GM19372 (cell line): ENCODE measurements at regions not wholly inside any gene's neighbourhood (a gene's known extent, or its start where the extent isn't known, plus 50 kb on each side); places are given as distances from the start of the nearest gene placed in this dataset.

Experiments
- ATAC-seq: cut with Tn5 transposase; IDR thresholded peaks from one replicate; pipeline ENCODE4 v1.9.1; 2021; ENCODE audit warnings: mild to moderate bottlenecking, low read depth, moderate library complexity; ENCODE audit not compliant: unreplicated experiment

DNA sequence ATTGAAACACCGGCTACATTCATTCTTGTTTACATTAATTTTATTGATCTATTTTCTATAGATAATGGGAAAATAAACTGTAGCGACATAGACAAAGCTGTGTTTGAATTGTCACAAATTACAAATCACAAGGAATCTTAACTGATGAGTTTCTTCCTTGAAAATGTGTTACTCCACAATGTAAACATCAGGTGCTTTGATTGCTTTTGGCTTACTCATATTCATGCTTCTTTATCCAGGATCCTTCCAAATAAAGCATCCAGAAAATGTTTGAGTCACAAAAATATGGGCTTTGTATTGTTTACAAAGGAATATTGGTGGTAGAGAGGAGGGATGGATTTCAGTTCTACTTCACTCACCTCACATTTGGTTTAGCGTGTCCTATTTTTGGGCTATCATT lies 64.0 kb downstream of the BMP2 start:
- no peak for ATAC-seq

DNA sequence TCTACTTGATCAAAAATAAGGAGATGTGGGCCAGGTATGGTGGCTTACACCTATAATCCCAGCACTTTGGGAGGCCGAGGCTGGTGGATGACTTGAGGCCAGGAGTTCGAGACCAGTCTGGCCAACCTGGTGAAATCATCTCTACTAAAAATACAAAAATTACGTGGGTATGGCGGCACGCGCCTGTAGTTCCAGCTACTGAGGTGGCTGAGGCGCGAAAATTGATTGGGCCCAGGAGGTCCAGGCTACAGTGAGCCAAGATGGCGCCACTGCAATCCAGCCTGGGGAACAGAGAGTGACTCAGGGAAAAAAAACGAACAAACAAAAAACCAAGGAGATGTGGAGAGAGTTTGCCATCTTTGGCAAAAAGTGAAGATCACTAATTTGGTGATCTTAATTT lies 65.3 kb downstream of the BMP2 start:
- no peak for ATAC-seq

DNA sequence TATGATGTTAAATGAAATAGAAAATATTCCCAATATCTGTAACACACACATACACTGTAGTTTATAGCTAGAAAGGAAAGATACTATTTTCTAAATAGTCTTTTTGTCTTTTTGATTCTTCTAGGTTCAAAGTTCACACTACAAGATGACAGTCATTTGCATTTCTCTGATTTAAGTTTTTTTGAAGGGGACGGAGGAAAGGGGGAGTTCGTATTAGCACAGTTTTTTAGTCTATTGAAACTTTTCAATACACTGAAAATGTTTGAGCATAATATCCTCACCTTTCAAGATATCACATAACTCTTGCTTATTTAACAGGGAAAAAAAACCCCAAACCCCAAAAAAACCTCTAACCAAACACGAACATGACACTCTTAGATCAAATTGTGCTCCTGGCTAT lies 68.1 kb downstream of the BMP2 start:
- ATAC-seq: no peak

DNA sequence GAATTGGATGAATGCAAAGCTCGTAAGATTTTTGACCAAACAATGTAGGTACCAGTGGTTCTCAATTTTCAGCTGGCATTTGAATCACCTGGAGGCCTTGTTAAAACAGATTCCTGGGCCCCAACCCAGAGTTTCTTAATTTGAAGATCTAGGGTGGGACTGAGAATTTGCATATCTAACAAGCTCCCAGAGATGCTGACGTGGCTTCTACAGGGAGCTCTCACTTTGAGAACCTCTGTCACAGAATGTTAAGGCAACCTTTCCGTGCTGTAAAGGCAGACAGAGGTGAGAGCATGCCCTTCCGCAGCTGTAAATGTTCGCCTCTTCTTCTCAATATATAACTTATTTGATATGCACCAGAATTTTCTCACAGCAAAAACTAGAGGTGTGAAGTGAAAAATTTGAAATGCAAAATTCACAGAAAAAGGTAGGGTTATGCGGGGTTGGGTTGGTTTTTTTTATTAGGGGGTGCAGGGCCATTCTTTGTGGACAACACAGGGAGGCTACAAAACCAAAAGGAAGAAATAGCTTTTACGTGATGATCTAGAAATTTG lies 69.4 kb downstream of the BMP2 start:
- ATAC-seq: no peak

DNA sequence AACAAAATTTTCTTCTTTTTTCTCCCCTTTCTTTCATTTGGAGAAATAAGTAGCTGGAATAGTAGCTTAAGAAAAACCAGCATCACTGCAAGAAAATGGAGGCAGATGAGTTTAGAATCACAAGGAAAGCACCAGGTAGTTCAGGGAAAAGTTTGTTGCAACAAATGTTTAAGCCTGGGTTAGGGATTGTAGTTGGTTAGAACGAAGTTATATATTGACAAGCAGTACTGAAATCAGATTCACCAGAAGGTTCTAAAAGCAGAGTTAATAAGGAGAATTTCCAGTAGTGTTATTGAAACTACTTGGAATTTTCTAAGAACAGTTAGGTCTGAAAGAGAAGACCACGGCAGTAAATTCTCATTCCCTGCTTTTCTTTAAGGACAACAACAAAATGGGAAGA lies 70.2 kb downstream of the BMP2 start:
- ATAC-seq: no peak

DNA sequence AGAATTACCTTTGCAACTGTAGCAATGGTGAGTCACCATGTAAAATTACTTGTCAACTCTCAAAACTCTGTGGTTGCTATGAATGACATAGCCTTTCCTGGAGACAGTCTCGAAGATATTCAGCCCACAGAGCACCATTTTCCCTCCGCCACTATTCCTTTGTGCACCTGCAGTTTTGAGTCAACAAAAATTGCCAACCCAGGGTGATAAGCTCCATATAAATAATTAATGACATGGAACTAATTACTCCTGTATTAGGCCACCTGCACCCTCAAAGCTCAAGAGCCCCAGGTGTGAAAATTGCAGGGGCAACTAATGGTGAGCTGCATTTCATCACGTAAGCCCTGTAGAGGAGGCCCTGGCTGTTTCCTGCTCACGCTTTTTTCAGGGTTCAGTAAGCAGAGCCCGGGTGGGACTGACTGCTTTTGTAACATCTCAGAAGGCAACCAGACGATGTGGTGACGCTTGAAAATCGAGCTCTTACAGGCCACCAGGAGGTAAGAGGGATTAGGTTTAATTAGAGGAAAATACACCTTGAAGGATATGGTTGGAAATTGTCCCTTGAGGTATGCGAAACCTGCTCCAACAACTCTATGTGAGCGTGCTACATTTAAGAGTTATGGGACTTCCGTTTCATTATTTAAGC lies 70.8 kb downstream of the BMP2 start:
- ATAC-seq: no peak

DNA sequence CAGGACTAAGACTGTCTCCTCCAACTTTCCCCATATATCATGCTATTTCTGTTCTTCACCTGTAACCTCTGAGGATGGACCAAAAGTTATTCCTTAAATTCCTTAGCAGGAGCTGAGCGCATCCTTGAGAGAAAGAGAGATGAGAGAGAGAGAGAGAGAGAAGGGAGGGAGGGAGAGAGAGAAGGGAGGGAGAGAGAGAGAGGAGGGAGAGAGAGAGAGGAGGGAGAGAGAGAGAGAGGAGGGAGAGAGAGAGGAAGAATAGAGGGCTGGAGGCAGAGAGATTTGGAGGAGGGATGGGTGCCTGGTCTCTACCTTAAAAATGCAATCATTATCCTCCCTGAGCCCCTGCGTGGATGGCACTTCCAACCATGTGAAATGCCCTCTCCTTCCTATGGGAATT lies 73.6 kb downstream of the BMP2 start:
- ATAC-seq: no peak

DNA sequence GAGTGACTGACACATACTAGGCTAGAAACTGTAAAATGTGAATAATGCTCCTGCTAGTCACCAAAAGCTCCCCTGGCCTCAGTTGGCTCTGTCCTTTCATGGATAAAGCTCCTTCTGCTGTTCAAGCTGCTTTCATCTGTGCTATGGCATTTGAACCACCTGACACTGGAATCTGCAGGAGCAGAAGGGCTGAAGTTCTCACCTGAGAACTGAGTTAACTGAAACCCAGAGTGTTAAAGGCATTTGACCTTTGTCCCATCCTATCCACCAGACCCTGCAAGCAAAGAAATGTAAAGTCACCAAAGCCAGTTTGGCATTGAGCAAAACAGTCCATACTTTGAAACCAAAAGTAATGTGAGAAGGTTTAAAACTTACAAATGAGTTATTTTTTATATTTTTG lies 77.7 kb downstream of the BMP2 start:
- no peak for ATAC-seq

DNA sequence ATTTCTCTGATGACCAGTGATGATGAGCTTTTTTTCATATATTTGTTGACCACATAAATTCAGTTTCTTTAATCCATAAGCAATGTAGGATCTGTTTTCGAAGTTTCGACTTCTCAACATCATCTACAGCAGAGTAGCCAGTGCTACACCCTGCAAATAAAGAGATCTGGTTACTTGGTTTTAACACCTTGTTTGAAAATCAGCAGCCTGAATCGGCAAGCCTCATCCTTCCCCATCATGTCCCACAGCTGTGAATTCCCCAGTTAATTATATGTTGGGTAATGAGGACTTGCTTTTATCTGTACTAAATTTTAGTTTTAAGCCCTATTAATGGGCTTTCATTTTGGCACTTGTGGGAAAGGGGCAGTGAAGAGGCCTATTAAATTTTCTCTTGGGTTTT lies 80.6 kb downstream of the BMP2 start:
- ATAC-seq: no peak

DNA sequence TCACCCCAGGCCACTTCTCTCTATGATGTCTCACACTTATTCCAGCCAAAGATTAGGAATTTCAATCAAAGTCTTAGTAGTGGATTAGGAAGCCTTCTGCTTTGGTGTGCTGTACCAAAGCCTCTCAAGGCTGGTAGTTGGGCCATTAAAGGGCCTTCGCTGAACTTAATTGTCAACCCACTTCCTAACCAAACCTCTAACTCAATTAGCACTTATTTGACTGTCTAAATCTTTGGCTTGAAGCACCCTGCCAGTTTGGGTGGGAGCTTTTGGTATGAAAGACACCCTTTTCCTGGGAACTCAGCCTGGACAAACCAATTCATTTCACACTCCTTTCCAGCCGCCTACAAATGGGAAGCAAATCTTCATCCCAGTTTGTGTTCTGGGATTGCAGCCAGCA lies 81.5 kb downstream of the BMP2 start:
- no peak for ATAC-seq

DNA sequence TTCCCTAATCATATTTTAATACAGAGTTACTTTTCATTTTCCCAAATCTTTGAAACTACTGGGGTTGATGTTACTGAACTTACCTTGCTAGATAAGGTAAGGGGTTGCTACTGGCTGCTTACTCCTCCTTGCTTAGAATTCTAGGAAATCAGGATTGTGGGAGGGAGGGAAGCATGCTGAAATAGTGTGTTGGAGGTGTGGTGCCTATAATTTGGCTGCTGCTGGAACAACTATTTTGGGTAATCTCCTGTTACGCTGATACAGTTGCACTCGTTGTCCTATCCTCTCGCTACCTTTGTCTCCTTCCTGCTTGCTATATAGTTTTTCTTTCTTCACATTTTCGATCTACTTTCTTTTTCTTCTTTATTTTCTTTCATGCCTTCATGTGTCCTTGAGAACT lies 83.7 kb downstream of the BMP2 start:
- ATAC-seq: no peak

DNA sequence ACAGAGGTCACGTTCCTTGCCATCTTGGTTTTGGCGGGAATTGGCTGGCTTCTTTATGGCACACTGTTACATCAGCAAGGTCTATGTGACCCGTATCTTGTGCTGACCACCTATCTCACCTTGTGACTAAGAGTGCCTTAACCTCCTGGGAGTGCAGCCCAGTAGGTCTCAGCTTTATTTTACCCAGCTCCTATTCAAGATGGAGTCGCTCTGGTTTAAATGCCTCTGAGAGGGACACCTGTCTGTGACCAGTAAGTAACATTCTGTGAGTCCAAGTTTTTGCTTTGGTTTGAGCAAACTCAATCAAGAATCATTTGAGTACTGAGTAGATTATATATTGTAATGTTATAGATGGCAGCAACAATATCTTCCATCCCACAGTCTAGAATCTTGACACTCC lies 85.0 kb downstream of the BMP2 start:
- no peak for ATAC-seq

DNA sequence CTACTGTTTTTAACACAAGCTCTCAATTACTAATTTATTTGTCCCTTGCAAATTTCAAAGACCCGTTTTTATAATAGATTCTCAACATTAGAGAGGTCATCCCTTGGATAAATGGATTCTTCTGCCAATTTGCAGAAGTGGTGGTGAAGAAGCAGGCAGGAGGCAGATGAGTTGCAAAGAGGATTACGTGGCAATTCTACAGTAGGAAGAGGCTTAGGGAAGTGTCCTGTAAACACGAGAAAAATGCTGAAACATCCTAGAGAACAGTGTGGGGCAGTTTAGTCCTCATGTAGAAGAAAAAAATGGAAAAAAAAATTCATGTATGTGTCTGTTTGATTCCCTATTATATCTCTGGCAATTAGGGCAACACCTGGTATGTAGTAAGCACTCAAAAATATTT lies 87.6 kb downstream of the BMP2 start:
- no peak for ATAC-seq

DNA sequence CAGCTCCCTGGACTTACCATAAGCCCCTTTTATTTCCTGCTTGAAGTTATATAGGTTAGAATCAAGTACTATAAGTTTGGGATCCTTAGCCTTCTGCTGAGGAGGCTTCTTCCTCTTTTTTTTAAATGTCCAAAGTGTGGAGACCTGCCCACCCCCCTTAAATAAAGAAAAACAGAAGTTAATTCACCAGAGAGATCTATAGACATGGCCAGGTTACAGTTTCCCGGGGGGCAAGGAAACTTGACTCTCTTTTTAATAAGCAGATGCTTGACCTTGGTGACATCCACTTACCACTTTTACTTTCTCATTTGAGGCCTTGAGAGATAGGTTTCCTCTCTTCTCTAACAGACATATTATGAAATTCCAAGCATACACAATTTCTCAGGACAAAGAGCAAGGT lies 88.3 kb downstream of the BMP2 start:
- ATAC-seq: no peak

DNA sequence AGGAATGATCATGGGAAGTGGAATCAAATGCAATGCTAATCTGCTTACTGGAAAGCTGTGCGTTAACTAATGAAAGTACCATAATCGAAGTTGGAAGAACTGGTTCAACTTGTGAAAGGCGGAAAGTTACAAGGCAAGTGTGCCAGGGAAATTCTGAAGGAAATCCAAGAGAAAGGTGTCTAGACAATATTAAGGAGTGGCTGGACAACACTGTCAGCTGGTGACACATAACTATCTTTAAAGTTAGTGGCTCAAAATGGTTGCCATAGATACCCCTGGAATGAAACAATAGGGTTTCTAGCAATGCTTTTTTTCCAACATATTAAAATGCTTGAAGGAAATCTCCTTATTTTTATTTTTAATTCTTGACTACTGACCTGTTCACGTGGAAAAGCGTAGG lies 90.4 kb downstream of the BMP2 start:
- ATAC-seq: no peak

DNA sequence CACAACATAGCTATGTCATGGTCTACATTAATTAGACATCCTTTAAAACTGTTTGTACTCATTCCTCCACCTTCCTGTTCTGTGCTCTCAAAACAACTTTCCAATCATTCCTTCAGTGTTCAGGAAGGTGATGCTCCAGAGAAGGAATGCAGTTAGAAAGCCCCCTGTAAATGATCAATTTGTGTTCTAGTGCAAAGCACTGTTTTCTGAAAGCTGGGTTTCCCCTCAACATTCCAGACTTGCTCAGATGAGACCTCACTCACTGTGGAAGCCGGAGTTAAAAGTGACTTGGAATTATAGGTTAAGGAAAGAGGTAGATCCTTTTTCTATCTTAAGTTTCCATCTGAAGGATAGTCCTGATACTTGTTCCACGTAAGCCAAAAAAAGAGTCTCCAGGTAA lies 95.9 kb downstream of the BMP2 start:
- ATAC-seq: no peak

DNA sequence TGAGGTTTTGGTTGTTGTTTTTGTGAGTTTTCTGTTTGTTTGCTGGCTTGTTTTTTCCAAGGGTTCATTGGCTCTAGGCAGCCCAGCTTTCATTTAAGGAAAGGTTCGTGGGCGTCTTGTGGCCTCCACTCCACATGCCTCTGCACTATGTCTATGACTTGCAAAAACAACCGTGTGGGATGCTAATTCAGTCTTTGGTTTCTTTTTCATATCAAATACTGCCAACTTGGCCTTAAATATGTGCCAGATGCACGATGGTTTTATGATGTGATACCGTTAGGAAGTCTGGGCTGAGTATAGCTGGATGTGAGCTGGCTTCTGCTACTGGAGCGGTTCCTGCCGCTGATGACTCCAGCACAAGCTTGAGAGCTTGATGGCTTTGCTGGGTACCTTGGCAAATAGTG lies 96.3 kb downstream of the BMP2 start:
- no peak for ATAC-seq

DNA sequence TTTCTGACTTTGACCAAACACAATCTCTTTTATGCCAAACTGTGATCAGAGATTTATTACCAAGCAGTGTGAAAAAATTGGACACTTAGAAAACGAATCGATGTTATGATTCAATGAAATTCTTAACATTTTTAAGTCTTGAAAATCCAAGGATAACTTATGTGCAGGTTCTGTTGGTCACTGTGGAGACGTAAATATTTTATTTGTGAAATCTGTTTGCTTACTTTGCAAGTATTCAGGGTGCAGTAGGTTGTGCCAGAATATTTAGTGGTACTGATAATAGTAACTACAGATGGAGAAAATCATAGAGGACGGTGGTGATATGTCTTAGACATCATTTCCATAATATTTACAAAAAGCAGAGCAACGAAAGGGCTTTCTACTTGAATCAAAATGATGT lies 97.3 kb downstream of the BMP2 start:
- ATAC-seq: no peak

DNA sequence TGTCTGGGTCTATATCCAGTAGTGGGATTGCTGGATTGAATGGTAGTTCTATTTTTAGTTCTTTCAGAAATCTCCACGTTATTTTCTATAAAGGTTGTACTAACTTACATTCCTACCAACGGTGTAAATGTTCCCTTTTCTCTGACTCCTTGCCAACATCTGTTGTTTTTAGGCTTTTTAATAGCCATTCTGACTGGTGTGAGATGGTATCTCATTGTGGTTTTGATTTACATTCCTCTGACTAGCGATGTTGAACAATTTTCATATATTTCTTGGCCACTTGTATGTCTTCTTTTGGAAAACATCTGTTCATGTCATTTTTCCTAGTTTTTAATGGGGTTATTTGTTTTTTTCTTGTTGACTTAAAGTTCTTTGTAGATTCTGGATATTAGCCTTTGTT lies 99.3 kb downstream of the BMP2 start:
- ATAC-seq: no peak

DNA sequence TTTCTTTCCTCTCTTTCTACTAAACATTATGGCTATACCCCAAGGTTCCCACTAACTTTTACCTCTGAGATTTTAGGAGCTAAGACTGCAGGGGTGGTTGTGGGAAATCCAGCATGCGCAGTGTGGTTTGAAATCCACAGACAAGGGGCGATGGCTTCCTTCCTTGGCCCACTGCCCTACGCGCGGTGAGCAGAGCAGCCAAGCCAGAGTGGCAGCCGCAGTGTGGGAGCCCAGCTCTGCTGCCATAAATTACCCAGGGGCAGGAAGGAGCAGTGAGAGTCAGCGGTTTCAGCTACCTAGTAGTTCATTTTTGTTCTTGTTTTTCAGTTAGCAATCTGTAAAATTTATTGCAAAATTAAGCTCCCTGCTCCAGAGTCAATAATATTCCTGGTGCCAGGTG lies 101.4 kb downstream of the BMP2 start:
- no peak for ATAC-seq

DNA sequence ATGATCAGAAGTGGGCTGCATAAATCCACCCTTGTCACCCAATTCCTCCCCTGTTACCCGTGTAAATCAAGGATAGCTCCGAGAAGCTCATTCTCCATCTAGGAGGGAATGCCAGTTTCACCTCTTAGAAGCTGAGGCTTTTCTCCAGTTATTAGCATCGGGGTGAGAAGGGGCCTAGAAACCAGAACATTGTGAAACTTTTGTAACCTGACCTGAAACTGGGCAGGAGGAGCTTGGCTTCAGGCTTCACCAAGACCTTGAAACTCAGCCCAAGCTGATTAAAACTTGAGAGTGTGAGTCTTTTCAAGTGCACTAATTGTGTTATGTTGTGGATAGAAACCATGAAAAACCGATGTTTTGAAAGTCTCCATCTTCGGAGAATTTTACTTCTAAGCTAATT lies 103.1 kb downstream of the BMP2 start:
- no peak for ATAC-seq

DNA sequence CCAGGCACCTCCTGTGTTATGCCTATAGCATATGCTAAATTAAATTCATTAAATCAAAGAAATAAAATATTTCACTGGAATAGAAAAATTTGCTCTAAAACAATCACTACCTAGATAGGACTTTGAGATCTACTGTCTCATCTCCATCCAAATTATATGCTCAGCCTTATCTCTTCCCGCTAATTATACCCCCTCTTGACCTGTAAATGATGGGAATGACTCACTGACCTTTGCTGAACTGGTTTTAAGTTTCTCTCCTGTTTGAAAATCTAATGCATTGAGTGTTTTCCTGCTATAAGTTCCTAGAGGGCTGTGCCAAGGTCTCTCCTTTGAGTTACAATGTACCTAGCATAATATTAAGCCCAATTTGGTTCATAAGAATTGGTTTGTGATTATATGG lies 110.1 kb downstream of the BMP2 start:
- ATAC-seq: no peak
